GM06990 (cell line): ENCODE measurements at regions not wholly inside any gene's neighbourhood (a gene's known extent, or its start where the extent isn't known, plus 50 kb on each side); places are given as distances from the start of the nearest gene placed in this dataset.

ENCODE experiments used
- DNase-seq: peaks from one replicate; pipeline ENCODE4 v3.0.0-alpha.2; 2011; ENCODE audit not compliant: insufficient read length; ENCODE audit errors: extremely low read depth
- H3K27me3 ChIP-seq: replicated peaks from 2 replicates; pipeline ENCODE4 v1.6.0; 2011; ENCODE audit warnings: low read length; ENCODE audit not compliant: control insufficient read depth, insufficient read depth
- H3K36me3 ChIP-seq: 2 replicates; pipeline ENCODE4 v1.5.1; 2011; ENCODE audit warnings: low read length; ENCODE audit not compliant: control insufficient read depth, insufficient read depth
- H3K4me3 ChIP-seq: replicated peaks from 2 replicates; pipeline ENCODE4 v1.5.1; 2011; ENCODE audit warnings: low read depth, mild to moderate bottlenecking, control low read depth, low read length
- TF ChIP-seq, protein P1 (sequence below): IDR thresholded peaks from 2 replicates; pipeline ENCODE4 v1.5.1; 2011; ENCODE audit warnings: low read length, control low read depth, mild to moderate bottlenecking, inconsistent platforms; ENCODE audit not compliant: insufficient read depth, poor library complexity, severe bottlenecking

DNA sequence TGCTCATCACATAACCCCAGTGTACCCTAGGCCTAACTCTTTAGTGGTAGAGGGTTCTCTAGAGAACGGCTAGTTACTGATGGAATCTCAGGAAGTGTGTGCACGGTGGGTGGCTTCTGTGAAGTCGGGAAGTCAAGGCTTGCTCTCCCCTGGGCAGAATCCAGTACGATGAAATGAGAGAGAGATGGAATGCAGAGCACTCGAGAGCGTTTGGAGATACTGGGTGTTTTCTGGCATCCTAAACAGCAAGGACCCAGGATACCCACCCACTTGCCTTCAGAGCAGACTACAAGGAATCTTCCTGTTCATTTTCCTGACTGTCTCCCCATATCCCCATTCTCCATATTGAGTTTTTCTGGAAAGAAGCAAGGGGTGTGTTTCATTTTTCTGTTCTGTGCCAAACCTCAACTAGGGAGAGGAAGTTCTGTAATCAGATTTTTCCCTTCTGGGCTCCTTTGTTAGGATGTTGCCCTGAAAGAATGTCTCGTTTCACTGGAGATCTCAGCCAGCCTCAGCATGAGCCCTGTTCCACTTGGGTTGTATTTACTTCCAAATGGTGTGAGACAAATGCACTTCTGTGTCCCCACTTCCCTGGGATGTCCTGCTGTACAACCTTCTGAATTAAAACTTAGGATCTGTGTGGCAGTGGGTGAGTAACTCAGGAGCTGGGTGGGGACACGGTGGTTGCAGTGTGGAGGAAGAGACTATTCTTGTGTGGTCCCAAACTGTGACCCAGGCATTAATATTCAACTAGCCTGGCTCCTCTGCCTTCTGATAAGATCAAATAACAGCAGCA lies 108.9 kb upstream of the SPRY4 start:
- Histone ChIP-seq H3K36me3 (no peaks in the 10 kb centered on the region), H3K4me3 (no peak overlapping the region), H3K27me3 (no peaks in the 10 kb centered on the region; the same call in 1 of the 2 replicates)
- TF ChIP-seq, protein P1, sequence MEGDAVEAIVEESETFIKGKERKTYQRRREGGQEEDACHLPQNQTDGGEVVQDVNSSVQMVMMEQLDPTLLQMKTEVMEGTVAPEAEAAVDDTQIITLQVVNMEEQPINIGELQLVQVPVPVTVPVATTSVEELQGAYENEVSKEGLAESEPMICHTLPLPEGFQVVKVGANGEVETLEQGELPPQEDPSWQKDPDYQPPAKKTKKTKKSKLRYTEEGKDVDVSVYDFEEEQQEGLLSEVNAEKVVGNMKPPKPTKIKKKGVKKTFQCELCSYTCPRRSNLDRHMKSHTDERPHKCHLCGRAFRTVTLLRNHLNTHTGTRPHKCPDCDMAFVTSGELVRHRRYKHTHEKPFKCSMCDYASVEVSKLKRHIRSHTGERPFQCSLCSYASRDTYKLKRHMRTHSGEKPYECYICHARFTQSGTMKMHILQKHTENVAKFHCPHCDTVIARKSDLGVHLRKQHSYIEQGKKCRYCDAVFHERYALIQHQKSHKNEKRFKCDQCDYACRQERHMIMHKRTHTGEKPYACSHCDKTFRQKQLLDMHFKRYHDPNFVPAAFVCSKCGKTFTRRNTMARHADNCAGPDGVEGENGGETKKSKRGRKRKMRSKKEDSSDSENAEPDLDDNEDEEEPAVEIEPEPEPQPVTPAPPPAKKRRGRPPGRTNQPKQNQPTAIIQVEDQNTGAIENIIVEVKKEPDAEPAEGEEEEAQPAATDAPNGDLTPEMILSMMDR: no peak
- DNase-seq: no peak

DNA sequence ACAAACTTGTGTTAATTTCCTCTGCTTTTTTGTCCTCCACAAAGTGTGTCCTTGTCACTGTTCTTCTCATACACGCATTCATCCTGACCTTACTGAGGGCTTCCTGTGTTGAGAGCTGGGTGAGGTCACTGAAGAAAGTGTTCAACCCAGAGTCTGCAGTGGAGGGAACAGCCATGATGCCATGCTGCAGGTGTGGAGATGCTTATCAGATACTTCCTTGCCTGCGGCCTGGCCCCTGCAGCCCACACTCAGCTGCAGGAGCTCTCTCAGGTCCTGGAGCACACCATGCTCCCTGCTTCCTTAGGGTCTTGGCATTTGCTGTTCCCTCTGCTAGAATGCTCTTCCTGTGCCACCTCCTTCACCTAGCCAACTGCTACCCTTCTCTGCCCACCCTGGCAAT lies 108.1 kb upstream of the SPRY4 start:
- TF ChIP-seq, protein P1: no peak
- H3K36me3 ChIP-seq: no peaks in the 10 kb centered on the region
- H3K4me3 ChIP-seq: no peak overlapping the region
- H3K27me3 ChIP-seq: no peaks in the 10 kb centered on the region; the same call in 1 of the 2 replicates
- peak; percentile 3 for DNase-seq

DNA sequence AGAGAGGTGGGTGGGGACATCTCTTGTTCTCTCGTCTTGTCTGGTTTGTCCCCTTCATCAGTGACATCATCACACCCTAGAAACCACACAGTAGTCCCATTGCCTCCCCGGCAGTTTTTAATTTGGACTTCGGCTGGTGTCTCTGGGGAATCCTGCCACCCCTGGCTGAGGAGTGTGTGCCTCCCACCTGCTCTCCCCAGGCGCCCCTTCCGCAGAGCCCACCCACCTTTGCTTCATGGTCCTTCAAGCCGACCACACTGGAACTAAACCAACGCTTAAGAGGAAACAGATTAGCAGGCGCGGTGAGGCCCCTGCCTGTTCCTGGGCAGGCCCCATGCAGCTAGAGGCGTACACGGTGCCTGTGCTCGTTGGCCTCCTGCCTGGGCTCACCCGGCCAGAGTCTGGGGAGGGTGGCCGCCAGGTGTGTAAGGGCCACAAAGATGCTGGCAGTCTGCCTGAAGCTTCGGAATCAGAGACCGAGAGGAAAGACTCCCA lies 107.6 kb upstream of the SPRY4 start:
- DNase-seq: peak; percentile 30
- Histone ChIP-seq H3K36me3 (no peaks in the 10 kb centered on the region), H3K4me3 (no peak overlapping the region), H3K27me3 (no peaks in the 10 kb centered on the region; the same call in 1 of the 2 replicates)
- TF ChIP-seq, protein P1: no peak

DNA sequence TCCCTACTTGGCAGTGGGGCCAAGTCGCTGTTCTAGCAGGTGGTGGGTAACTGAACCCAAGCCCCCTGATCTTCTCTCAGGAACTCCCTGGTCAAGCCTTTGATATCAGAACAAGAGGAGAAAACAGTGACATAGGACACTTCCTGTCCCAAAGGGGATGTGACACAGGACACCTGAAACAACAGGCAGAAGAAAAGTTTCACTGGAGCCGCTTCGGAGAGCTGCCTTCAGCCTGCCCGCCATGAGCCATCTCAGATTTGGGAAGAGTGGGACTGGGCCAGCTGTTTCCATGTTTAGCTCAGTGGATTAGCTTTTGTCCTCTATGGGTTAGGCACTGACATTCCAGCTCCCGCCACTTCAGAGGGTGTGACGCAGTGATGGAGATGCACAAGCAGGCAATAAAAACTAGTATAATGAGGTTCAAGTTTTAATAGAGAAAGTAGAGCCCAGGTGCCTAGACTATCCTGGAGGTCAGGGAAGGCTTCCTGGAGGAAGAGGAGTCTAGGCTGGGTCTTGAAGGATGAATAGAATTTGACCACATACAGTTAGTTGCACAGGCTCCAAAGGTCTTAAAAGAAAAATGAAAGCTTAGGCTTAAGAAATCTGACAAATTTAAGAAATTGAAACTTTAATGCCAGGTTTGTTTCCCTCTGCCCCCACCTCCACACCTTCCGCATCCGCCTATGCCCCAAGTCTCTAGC lies 104.1 kb upstream of the SPRY4 start:
- DNase-seq: no peak
- Histone ChIP-seq H3K4me3 (no peak overlapping the region), H3K27me3 (no peaks in the 10 kb centered on the region; the same call in 1 of the 2 replicates), H3K36me3 (no peaks in the 10 kb centered on the region)
- TF ChIP-seq, protein P1: no peak

- DNase-seq: no peak
- H3K27me3 ChIP-seq: no peaks in the 10 kb centered on the region; the same call in 1 of the 2 replicates
- TF ChIP-seq, protein P1: no peak
- no peak overlapping the region for H3K4me3 ChIP-seq
- H3K36me3 ChIP-seq: no peaks in the 10 kb centered on the region
Observed at GRCh38 chr5:142428036-142428772, 103.4 kb upstream of the SPRY4 start.
